ENCODE measurements at regions not wholly inside any gene's neighbourhood (a gene's known extent, or its start where the extent isn't known, plus 50 kb on each side); places are given as distances from the start of the nearest gene placed in this dataset.

GRCh38 chr11:71118671-71119250, 133.6 kb downstream of the SHANK2 start:
- Histone ChIP-seq H3K4me3 (no peak overlapping the region), H3K27ac (no peak overlapping the region), H3K36me3 (replicated peaks in 1 of 2) (no peaks in the 10 kb centered on the region), H3K27me3 (no peaks in the 10 kb centered on the region), H3K4me1 (replicated peaks in 1 of 2) (no peaks in the 10 kb centered on the region), H3K9me3 (replicated peaks in 1 of 3) (no peaks in the 10 kb centered on the region)
- no peak for TF ChIP-seq POLR2A (IDR thresholded peaks at IDR 0.05)
- TF ChIP-seq, protein P1, sequence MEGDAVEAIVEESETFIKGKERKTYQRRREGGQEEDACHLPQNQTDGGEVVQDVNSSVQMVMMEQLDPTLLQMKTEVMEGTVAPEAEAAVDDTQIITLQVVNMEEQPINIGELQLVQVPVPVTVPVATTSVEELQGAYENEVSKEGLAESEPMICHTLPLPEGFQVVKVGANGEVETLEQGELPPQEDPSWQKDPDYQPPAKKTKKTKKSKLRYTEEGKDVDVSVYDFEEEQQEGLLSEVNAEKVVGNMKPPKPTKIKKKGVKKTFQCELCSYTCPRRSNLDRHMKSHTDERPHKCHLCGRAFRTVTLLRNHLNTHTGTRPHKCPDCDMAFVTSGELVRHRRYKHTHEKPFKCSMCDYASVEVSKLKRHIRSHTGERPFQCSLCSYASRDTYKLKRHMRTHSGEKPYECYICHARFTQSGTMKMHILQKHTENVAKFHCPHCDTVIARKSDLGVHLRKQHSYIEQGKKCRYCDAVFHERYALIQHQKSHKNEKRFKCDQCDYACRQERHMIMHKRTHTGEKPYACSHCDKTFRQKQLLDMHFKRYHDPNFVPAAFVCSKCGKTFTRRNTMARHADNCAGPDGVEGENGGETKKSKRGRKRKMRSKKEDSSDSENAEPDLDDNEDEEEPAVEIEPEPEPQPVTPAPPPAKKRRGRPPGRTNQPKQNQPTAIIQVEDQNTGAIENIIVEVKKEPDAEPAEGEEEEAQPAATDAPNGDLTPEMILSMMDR (IDR thresholded peaks at IDR 0.05): no peak
- WGBS, 4 donors: 81 to 89% (median 89%) methylated on average over 11 to 20 of the region's 20 CpGs
- DNase-seq: no peak
- intact Hi-C loops (cut with DNase I): no loop called here

DNA sequence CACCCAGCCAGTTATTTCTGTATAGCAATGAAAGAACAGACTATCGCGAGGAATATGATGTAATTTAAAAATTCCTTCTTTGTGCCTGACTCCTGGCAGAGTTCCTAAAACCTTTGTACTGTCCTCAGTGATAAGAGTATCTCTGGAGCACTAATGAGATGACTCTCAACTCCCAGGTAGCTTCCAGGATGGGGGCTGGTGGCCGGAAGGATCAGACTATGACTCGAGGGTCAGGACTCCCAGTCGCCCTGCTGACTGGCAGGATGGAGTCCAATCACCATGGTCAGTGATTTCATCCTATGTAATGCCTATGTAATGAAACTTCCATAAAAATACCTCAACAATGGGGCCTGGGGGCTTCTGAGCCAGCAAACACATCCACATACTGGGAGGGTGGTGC, 135.1 kb downstream of the SHANK2 start:
- Histone ChIP-seq H3K4me3 (no peak overlapping the region), H3K36me3 (replicated peaks in 1 of 2) (no peaks in the 10 kb centered on the region), H3K9me3 (replicated peaks in 1 of 3) (no peaks in the 10 kb centered on the region), H3K4me1 (replicated peaks in 1 of 2) (no peaks in the 10 kb centered on the region), H3K27ac (no peak overlapping the region), H3K27me3 (no peaks in the 10 kb centered on the region)
- intact Hi-C loops (cut with DNase I): no loop called here
- 60 to 93% (median 78%) methylated on average over 5 of the region's 5 CpGs for WGBS, 4 donors
- no peak for DNase-seq
- TF ChIP-seq, protein P1 (IDR thresholded peaks at IDR 0.05): no peak
- TF ChIP-seq POLR2A (IDR thresholded peaks at IDR 0.05): no peak

- no peak for TF ChIP-seq POLR2A (IDR thresholded peaks at IDR 0.05)
- TF ChIP-seq, protein P1 (IDR thresholded peaks at IDR 0.05): no peak
- Histone ChIP-seq H3K4me1 (replicated peaks in 1 of 2) (no peaks in the 10 kb centered on the region), H3K27ac (no peak overlapping the region), H3K36me3 (replicated peaks in 1 of 2) (no peaks in the 10 kb centered on the region), H3K9me3 (replicated peaks in 1 of 3) (no peaks in the 10 kb centered on the region), H3K4me3 (no peak overlapping the region), H3K27me3 (no peaks in the 10 kb centered on the region)
- DNase-seq: no peak
- 80 to 89% (median 88%) methylated on average over 7 to 8 of the region's 8 CpGs for WGBS, 4 donors
- intact Hi-C loops (cut with DNase I): no loop called here
These were observed 135.7 kb downstream of the SHANK2 start for GRCh38 chr11:71116693-71117040.

DNA sequence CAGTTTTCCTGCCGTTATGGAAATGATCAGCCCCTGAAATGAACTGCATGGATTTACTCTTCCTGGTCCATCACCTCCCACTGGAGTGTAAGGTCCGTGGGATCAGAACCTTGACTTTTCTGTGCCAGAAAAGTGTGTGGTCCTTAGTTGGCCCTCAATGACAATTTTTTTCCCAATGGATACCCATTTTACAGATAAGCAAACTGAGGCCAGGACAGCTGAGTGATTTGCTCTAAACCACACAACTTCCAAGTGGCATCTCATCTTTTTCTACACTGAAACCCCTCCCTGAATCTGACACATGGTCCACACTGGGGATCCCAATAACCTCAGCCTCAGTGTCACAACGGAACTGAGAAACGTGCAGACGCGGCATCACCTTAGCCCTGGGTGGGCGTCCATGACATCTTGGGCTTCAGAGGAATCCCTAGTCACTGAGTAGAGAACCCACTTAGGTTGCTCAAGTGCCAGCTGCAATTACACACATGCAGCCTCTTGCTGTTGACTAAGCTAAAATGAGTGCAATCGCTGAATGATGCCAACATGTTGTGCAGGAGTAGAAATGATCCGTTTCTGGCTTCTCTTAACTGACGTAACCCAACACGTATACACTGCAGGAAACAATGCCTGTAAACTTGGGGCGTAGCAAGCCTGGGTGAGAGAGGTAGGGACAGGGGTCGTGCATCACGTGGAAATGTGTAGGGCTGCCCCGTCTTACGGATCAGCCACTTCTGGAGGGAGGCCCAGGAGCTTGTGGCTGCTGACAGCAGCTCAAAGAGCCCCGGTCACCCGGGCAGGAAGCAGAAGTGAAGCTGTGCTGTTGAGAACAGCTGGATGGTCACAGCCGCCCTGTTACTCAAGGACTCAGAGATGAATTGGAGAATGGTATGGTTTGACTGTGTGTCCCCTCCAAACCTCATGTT, 136.3 kb downstream of the SHANK2 start:
- Histone ChIP-seq H3K27me3 (no peaks in the 10 kb centered on the region), H3K36me3 (replicated peaks in 1 of 2) (no peaks in the 10 kb centered on the region), H3K4me3 (no peak overlapping the region), H3K27ac (no peak overlapping the region), H3K4me1 (replicated peaks in 1 of 2) (no peaks in the 10 kb centered on the region), H3K9me3 (replicated peaks in 1 of 3) (no peaks in the 10 kb centered on the region)
- TF ChIP-seq POLR2A (IDR thresholded peaks at IDR 0.05): no peak
- TF ChIP-seq, protein P1 (IDR thresholded peaks at IDR 0.05): no peak
- intact Hi-C loops (cut with DNase I): no loop called here
- no peak for DNase-seq
- WGBS, 4 donors: 67 to 71% (median 68%) methylated on average over 18 to 19 of the region's 19 CpGs

All from adrenal gland (tissue), 9 donors.